A549 (cell line): ENCODE measurements at regions not wholly inside any gene's neighbourhood (a gene's known extent, or its start where the extent isn't known, plus 50 kb on each side); places are given as distances from the start of the nearest gene placed in this dataset.
"Not testable (repeated sequence)": the region's sequence is repeated elsewhere in the genome, so short reads cannot be mapped to it uniquely, and the experiment has no call there.

Source experiments
- CHD2 ChIP-seq: fragments of 150-350 bp; IDR thresholded peaks from 2 replicates; pipeline ENCODE4 v1.6.1; 2014; ENCODE audit warnings: low read length; ENCODE audit not compliant: partially characterized antibody
- ESRRA ChIP-seq: fragments of 150-350 bp; IDR thresholded peaks from 2 replicates; pipeline ENCODE4 v1.6.1; 2014; ENCODE audit warnings: mild to moderate bottlenecking, low read length, borderline replicate concordance
- JUNB ChIP-seq: fragments of >200 bp; sonication (Bioruptor Twin); formaldehyde crosslinking; IDR thresholded peaks from 2 replicates; pipeline ENCODE4 v1.6.1; 2016
- KDM1A ChIP-seq: fragments of 200-600 bp; sonication (generic); IDR thresholded peaks from 2 replicates; pipeline ENCODE4 v1.6.1; 2016; ENCODE audit warnings: low read depth, mild to moderate bottlenecking
- POLR2A ChIP-seq: IDR thresholded peaks from 2 replicates; pipeline ENCODE4 v1.6.1; 2012; ENCODE audit warnings: mild to moderate bottlenecking, low read length
- TF ChIP-seq, protein P1 (sequence below): fragments of >200 bp; sonication (Bioruptor Twin); formaldehyde crosslinking; IDR thresholded peaks from 3 replicates; pipeline ENCODE4 v1.5.1; 2016

- TF ChIP-seq POLR2A, CHD2, ESRRA, JUNB, KDM1A: not testable (repeated sequence)
- TF ChIP-seq, protein P1, sequence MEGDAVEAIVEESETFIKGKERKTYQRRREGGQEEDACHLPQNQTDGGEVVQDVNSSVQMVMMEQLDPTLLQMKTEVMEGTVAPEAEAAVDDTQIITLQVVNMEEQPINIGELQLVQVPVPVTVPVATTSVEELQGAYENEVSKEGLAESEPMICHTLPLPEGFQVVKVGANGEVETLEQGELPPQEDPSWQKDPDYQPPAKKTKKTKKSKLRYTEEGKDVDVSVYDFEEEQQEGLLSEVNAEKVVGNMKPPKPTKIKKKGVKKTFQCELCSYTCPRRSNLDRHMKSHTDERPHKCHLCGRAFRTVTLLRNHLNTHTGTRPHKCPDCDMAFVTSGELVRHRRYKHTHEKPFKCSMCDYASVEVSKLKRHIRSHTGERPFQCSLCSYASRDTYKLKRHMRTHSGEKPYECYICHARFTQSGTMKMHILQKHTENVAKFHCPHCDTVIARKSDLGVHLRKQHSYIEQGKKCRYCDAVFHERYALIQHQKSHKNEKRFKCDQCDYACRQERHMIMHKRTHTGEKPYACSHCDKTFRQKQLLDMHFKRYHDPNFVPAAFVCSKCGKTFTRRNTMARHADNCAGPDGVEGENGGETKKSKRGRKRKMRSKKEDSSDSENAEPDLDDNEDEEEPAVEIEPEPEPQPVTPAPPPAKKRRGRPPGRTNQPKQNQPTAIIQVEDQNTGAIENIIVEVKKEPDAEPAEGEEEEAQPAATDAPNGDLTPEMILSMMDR = not testable (repeated sequence)
Measured at GRCh38 chr10:62928763-62929162, 112.6 kb upstream of the EGR2 start.
